Sigmoid colon (tissue), 4 donors: ENCODE measurements at regions not wholly inside any gene's neighbourhood (a gene's known extent, or its start where the extent isn't known, plus 50 kb on each side); places are given as distances from the start of the nearest gene placed in this dataset.

ENCODE experiments used
- CTCF ChIP-seq, 4 experiments: fragments of 450-650 bp in 3 of 4; fragments of 200-600 bp in 1 of 4; IDR thresholded peaks; one replicate each; pipeline ENCODE4 v1.5.1; 2016 to 2019; ENCODE audit warnings: antibody characterized with exemption in 4 of 4, mild to moderate bottlenecking in 3 of 4, moderate library complexity in 2 of 4
- POLR2A ChIP-seq, 2 donors: fragments of 450-650 bp; IDR thresholded peaks; one replicate each; pipeline ENCODE4 v1.6.1; 2016; ENCODE audit warnings: antibody characterized with exemption in 2 of 2, mild to moderate bottlenecking in 2 of 2, moderate library complexity in 2 of 2
- POLR2AphosphoS5 ChIP-seq, 4 donors: sonication (generic); formaldehyde crosslinking; IDR thresholded peaks; one replicate each; pipeline ENCODE4 v1.6.1; 2017; ENCODE audit warnings: antibody characterized with exemption in 4 of 4

- TF ChIP-seq CTCF (IDR thresholded peaks at IDR 0.05), result no peak
- no peak for TF ChIP-seq POLR2A (IDR thresholded peaks at IDR 0.05)
- TF ChIP-seq POLR2AphosphoS5 (IDR thresholded peaks at IDR 0.05), result no peak
These were observed 258.4 kb downstream of the XXYLT1 start for GRCh38 chr3:195012571-195012970.
